ENCODE measurements at regions not wholly inside any gene's neighbourhood (a gene's known extent, or its start where the extent isn't known, plus 50 kb on each side); places are given as distances from the start of the nearest gene placed in this dataset.

DNA sequence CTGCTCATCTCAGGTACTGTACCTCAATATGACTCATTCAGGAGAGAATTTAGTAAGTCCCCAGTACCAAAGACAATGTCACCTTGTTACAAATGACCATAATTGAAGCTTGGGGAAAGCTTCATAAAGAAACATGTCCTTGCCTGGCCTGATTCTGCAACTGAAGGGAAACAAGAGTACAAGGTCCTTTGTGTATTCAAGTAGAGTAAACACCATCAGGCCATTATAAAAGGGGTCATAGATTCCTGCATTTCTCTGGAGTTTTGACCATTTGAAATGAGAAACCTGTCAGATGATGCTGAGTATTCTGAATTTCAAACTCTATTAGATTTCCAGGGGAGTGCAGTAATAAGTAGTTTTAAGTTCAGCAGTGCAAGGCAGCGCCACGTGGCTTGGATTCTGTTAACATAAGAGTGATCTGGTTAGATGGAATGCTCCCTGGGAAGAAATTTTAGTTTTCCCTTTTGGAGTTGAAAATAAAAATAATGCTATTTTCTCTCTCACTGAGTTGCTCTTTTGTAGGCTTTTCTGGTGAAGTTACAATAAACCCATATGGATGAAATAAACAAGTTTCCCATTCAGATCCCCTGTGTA lies 1054.3 kb downstream of the EPHA7 start:
- Mint-ChIP-seq H3K27me3 (ENCODE audit: insufficient read depth, unreplicated experiment) (no peaks in the 10 kb centered on the region), H3K36me3 (ENCODE audit: insufficient read depth, unreplicated experiment) (no peaks in the 10 kb centered on the region), H3K27ac (ENCODE audit: unreplicated experiment) (no peak overlapping the region), H3K4me3 (ENCODE audit: unreplicated experiment) (no peak overlapping the region), H3K4me1 (ENCODE audit: low read depth, unreplicated experiment) (no peaks in the 10 kb centered on the region), H3K9me3 (ENCODE audit: unreplicated experiment) (no peaks in the 10 kb centered on the region)
- Histone ChIP-seq H3K4me3 (ENCODE audit: low read depth, low read length) (no peak overlapping the region), H3K27me3 (replicated peaks; ENCODE audit: control insufficient read depth, insufficient read depth, low read length) (no peaks in the 10 kb centered on the region), H3K36me3 (ENCODE audit: control insufficient read depth, insufficient read depth, low read length) (no peaks in the 10 kb centered on the region), H3K9me3 (no peaks in the 10 kb centered on the region), H3K4me1 (no peaks in the 10 kb centered on the region)
- no peak for DNase-seq
- ChIA-PET POLR2A (no interaction called here), CTCF (no interaction called here)
- BruUV-seq (replicated peaks): no TSS peak
- intact Hi-C loops (cut with micrococcal nuclease; ENCODE audit: unreplicated experiment): no loop called here
- TF ChIP-seq, protein P1, sequence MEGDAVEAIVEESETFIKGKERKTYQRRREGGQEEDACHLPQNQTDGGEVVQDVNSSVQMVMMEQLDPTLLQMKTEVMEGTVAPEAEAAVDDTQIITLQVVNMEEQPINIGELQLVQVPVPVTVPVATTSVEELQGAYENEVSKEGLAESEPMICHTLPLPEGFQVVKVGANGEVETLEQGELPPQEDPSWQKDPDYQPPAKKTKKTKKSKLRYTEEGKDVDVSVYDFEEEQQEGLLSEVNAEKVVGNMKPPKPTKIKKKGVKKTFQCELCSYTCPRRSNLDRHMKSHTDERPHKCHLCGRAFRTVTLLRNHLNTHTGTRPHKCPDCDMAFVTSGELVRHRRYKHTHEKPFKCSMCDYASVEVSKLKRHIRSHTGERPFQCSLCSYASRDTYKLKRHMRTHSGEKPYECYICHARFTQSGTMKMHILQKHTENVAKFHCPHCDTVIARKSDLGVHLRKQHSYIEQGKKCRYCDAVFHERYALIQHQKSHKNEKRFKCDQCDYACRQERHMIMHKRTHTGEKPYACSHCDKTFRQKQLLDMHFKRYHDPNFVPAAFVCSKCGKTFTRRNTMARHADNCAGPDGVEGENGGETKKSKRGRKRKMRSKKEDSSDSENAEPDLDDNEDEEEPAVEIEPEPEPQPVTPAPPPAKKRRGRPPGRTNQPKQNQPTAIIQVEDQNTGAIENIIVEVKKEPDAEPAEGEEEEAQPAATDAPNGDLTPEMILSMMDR (IDR thresholded peaks at IDR 0.05; ENCODE audit: insufficient read depth in 1 of 2, low read depth in 1 of 2, low read length in 1 of 2, severe bottlenecking in 1 of 2, unreplicated experiment in 1 of 2): no peak

DNA sequence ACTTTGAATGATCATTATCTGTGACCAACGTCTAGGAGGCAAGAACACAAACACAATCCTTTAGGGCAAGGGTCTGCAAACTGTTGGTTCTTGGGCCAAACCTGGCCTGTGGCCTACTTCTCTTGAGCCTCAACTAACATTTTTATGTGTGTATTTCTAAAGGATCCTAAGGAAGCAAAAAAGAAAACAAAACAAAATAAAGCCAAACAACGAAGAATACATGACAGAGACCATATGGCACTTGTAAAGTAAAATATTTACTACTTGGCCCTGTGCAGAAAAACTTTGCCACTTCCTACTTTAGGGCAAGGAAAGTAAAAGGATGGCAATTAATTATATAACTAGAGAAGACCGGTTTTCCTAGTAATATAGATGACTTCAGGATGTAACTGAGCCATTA lies 1056.2 kb downstream of the EPHA7 start:
- Mint-ChIP-seq H3K36me3 (ENCODE audit: insufficient read depth, unreplicated experiment) (no peaks in the 10 kb centered on the region), H3K9me3 (ENCODE audit: unreplicated experiment) (no peaks in the 10 kb centered on the region), H3K4me1 (ENCODE audit: low read depth, unreplicated experiment) (no peaks in the 10 kb centered on the region), H3K27me3 (ENCODE audit: insufficient read depth, unreplicated experiment) (no peaks in the 10 kb centered on the region), H3K27ac (ENCODE audit: unreplicated experiment) (no peak overlapping the region), H3K4me3 (ENCODE audit: unreplicated experiment) (no peak overlapping the region)
- Histone ChIP-seq H3K36me3 (ENCODE audit: control insufficient read depth, insufficient read depth, low read length) (no peaks in the 10 kb centered on the region), H3K4me3 (ENCODE audit: low read depth, low read length) (no peak overlapping the region), H3K4me1 (no peaks in the 10 kb centered on the region), H3K27me3 (replicated peaks; ENCODE audit: control insufficient read depth, insufficient read depth, low read length) (no peaks in the 10 kb centered on the region), H3K9me3 (no peaks in the 10 kb centered on the region)
- ChIA-PET POLR2A (no interaction called here), CTCF (no interaction called here)
- TF ChIP-seq, protein P1 (IDR thresholded peaks at IDR 0.05; ENCODE audit: insufficient read depth in 1 of 2, low read depth in 1 of 2, low read length in 1 of 2, severe bottlenecking in 1 of 2, unreplicated experiment in 1 of 2): no peak
- no peak for DNase-seq
- no TSS peak for BruUV-seq (replicated peaks)
- intact Hi-C loops (cut with micrococcal nuclease; ENCODE audit: unreplicated experiment): no loop called here

DNA sequence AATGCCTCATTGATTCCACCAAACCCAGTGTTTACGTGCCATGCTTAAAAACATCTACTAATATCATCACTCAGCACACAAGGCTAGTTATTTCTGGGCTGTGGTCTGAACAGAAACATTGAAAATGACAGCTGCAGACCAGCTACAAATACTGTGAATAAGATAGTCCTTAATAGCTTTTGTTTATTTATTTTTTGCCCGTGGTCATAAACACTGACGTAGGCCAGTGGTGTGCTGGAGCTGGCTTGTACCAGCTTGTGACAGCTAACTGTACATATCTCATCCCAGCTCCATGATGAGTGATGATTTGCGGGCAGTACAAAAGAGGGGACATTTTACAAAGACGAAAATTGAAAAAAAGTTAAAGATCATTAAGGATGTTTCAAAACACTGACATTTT lies 1057.0 kb downstream of the EPHA7 start:
- TF ChIP-seq, protein P1 (IDR thresholded peaks at IDR 0.05; ENCODE audit: insufficient read depth in 1 of 2, low read depth in 1 of 2, low read length in 1 of 2, severe bottlenecking in 1 of 2, unreplicated experiment in 1 of 2): no peak
- Histone ChIP-seq H3K36me3 (ENCODE audit: control insufficient read depth, insufficient read depth, low read length) (no peaks in the 10 kb centered on the region), H3K27me3 (replicated peaks; ENCODE audit: control insufficient read depth, insufficient read depth, low read length) (no peaks in the 10 kb centered on the region), H3K4me3 (ENCODE audit: low read depth, low read length) (no peak overlapping the region), H3K4me1 (no peaks in the 10 kb centered on the region), H3K9me3 (no peaks in the 10 kb centered on the region)
- POLR2A ChIA-PET: no interaction called here
- H3K27ac Mint-ChIP-seq (ENCODE audit: unreplicated experiment): no peak overlapping the region
- no peaks in the 10 kb centered on the region for H3K36me3 Mint-ChIP-seq (ENCODE audit: insufficient read depth, unreplicated experiment)
- no peak for DNase-seq
- H3K4me3 Mint-ChIP-seq (ENCODE audit: unreplicated experiment): no peak overlapping the region
- intact Hi-C loops (cut with micrococcal nuclease; ENCODE audit: unreplicated experiment): no loop called here
- no peaks in the 10 kb centered on the region for H3K27me3 Mint-ChIP-seq (ENCODE audit: insufficient read depth, unreplicated experiment)
- no peaks in the 10 kb centered on the region for H3K4me1 Mint-ChIP-seq (ENCODE audit: low read depth, unreplicated experiment)
- no peaks in the 10 kb centered on the region for H3K9me3 Mint-ChIP-seq (ENCODE audit: unreplicated experiment)
- no TSS peak for BruUV-seq (replicated peaks)
- CTCF ChIA-PET: no interaction called here

Measured in Caco-2 (cell line).